Epithelial cell of proximal tubule (primary cell): ENCODE measurements at regions not wholly inside any gene's neighbourhood (a gene's known extent, or its start where the extent isn't known, plus 50 kb on each side); places are given as distances from the start of the nearest gene placed in this dataset.

ENCODE experiments used
- DNase-seq: peaks from one replicate; pipeline ENCODE4 v3.0.0-alpha.2; 2011; ENCODE audit warnings: low read depth
- H3K4me3 ChIP-seq: 2 replicates; pipeline ENCODE4 v1.5.1; 2011; ENCODE audit warnings: low read depth, mild to moderate bottlenecking, low read length
- CTCF ChIP-seq: conservative IDR thresholded peaks from 2 replicates; pipeline ENCODE4 v1.5.1; 2012; ENCODE audit warnings: low read depth, mild to moderate bottlenecking, low read length

GRCh38 chr12:77689510-77690086 is 141.1 kb upstream of the NAV3 start:
- no peak for TF ChIP-seq CTCF
- no peak overlapping the region for H3K4me3 ChIP-seq
- DNase-seq: no peak

GRCh38 chr12:77687321-77687720 is 143.4 kb upstream of the NAV3 start:
- no peak overlapping the region for H3K4me3 ChIP-seq
- DNase-seq: no peak
- TF ChIP-seq CTCF: no peak

- TF ChIP-seq CTCF: peak; percentile 25
- no peak overlapping the region for H3K4me3 ChIP-seq
- no peak for DNase-seq
Observed at GRCh38 chr12:77686760-77687159, 143.9 kb upstream of the NAV3 start.

- DNase-seq: no peak
- TF ChIP-seq CTCF: no peak
- no peak overlapping the region for H3K4me3 ChIP-seq
Observed at GRCh38 chr12:77685901-77686300, 144.8 kb upstream of the NAV3 start.

GRCh38 chr12:77685112-77685511 is 145.6 kb upstream of the NAV3 start:
- DNase-seq: peak; percentile 20
- peak; percentile 75 for TF ChIP-seq CTCF
- H3K4me3 ChIP-seq: no peak overlapping the region

- TF ChIP-seq CTCF: no peak
- no peak for DNase-seq
- no peak overlapping the region for H3K4me3 ChIP-seq
Observed at GRCh38 chr12:77682488-77682887, 148.2 kb upstream of the NAV3 start.

GRCh38 chr12:77681726-77682125 is 149.0 kb upstream of the NAV3 start:
- no peak for DNase-seq
- TF ChIP-seq CTCF: no peak
- H3K4me3 ChIP-seq: no peak overlapping the region
